ENCODE measurements at regions not wholly inside any gene's neighbourhood (a gene's known extent, or its start where the extent isn't known, plus 50 kb on each side); places are given as distances from the start of the nearest gene placed in this dataset.

- no peak for DNase-seq (ENCODE audit: low read depth, low spot score)
Observed at GRCh38 chr16:7097518-7097917, 235.1 kb upstream of the RBFOX1 start.

- DNase-seq (ENCODE audit: low read depth, low spot score), result no peak
Observed at GRCh38 chr16:7093511-7093910, 239.1 kb upstream of the RBFOX1 start.

- no peak for DNase-seq (ENCODE audit: low read depth, low spot score)
Observed at GRCh38 chr16:7090628-7091115, 242.0 kb upstream of the RBFOX1 start.

GRCh38 chr16:7089751-7090150 is 242.9 kb upstream of the RBFOX1 start:
- no peak for DNase-seq (ENCODE audit: low read depth, low spot score)

- no peak for DNase-seq (ENCODE audit: low read depth, low spot score)
Observed at GRCh38 chr16:7088711-7089110, 243.9 kb upstream of the RBFOX1 start.

GRCh38 chr16:7086822-7087616 is 245.6 kb upstream of the RBFOX1 start:
- DNase-seq (ENCODE audit: low read depth, low spot score), result no peak

GRCh38 chr16:7085776-7086175 is 246.9 kb upstream of the RBFOX1 start:
- DNase-seq (ENCODE audit: low read depth, low spot score), result no peak

- no peak for DNase-seq (ENCODE audit: low read depth, low spot score)
Observed at GRCh38 chr16:7083096-7083495, 249.5 kb upstream of the RBFOX1 start.

GRCh38 chr16:7077636-7078035 is 255.0 kb upstream of the RBFOX1 start:
- no peak for DNase-seq (ENCODE audit: low read depth, low spot score)

- no peak for DNase-seq (ENCODE audit: low read depth, low spot score)
Observed at GRCh38 chr16:7074715-7075114, 257.9 kb upstream of the RBFOX1 start.

- DNase-seq (ENCODE audit: low read depth, low spot score), result no peak
Observed at GRCh38 chr16:7057458-7057857, 275.2 kb upstream of the RBFOX1 start.

GRCh38 chr16:7055443-7055842 is 277.2 kb upstream of the RBFOX1 start:
- no peak for DNase-seq (ENCODE audit: low read depth, low spot score)

GRCh38 chr16:7051591-7052349 is 280.9 kb upstream of the RBFOX1 start:
- DNase-seq (ENCODE audit: low read depth, low spot score), result no peak

GRCh38 chr16:7044331-7044730 is 288.3 kb upstream of the RBFOX1 start:
- no peak for DNase-seq (ENCODE audit: low read depth, low spot score)

GRCh38 chr16:7038475-7038874 is 294.2 kb upstream of the RBFOX1 start:
- DNase-seq (ENCODE audit: low read depth, low spot score), result no peak

GRCh38 chr16:7037495-7037894 is 295.1 kb upstream of the RBFOX1 start:
- DNase-seq (ENCODE audit: low read depth, low spot score), result no peak

GRCh38 chr16:7031031-7031430 is 301.6 kb upstream of the RBFOX1 start:
- DNase-seq (ENCODE audit: low read depth, low spot score), result no peak

- DNase-seq (ENCODE audit: low read depth, low spot score), result no peak
Observed at GRCh38 chr16:7027401-7027800, 305.2 kb upstream of the RBFOX1 start.

GRCh38 chr16:7026639-7027038 is 306.0 kb upstream of the RBFOX1 start:
- no peak for DNase-seq (ENCODE audit: low read depth, low spot score)

GRCh38 chr16:7025616-7026190 is 306.9 kb upstream of the RBFOX1 start:
- DNase-seq (ENCODE audit: low read depth, low spot score), result no peak

- DNase-seq (ENCODE audit: low read depth, low spot score), result no peak
Observed at GRCh38 chr16:7021653-7022275, 310.9 kb upstream of the RBFOX1 start.

- DNase-seq (ENCODE audit: low read depth, low spot score), result no peak
Observed at GRCh38 chr16:7017006-7017662, 315.5 kb upstream of the RBFOX1 start.

Data from smooth muscle cell of the brain vasculature (primary cell).